SH-SY5Y (cell line): ENCODE measurements at regions not wholly inside any gene's neighbourhood (a gene's known extent, or its start where the extent isn't known, plus 50 kb on each side); places are given as distances from the start of the nearest gene placed in this dataset.

Experiments used
- GATA2 ChIP-seq: IDR thresholded peaks from 2 replicates; pipeline ENCODE4 v1.6.1; 2011; ENCODE audit warnings: mild to moderate bottlenecking, low read depth, low read length
- GATA3 ChIP-seq: IDR thresholded peaks from 2 replicates; pipeline ENCODE4 v1.6.1; 2011; ENCODE audit warnings: low read depth, mild to moderate bottlenecking, low read length, moderate library complexity

DNA sequence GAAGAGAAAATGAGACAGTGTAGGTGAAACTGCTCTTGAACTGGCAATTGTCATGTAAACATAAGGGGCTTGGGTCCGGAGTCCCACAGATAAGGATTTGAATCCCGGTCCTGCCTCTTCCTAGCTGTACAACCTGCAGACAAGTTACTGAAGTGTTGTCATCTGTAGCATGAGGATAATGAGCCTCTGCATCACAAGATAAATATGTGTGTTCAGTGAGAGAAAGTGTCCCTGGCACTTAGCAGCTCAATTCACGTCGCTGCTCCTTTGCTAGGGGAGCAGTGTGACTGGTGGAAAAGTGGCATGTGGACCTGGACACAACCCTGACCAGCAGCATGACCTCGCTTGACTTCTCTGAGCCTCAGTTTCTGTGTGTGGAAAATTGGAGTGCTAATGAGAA, 73.7 kb upstream of the NECTIN1 start:
- TF ChIP-seq GATA2, result no peak
- no peak for TF ChIP-seq GATA3
